Vagina (tissue), 2 donors: ENCODE measurements at regions not wholly inside any gene's neighbourhood (a gene's known extent, or its start where the extent isn't known, plus 50 kb on each side); places are given as distances from the start of the nearest gene placed in this dataset.

Experiments
- DNase-seq, 2 donors: peaks; one replicate each; pipeline ENCODE4 v3.0.0-alpha.2; 2017; ENCODE audit errors: extremely low spot score in 2 of 2
- H3K27ac ChIP-seq: fragments of 200-600 bp; sonication (generic); one replicate; pipeline ENCODE4 v1.5.1; 2019
- H3K27me3 ChIP-seq: fragments of 200-600 bp; sonication (generic); one replicate; pipeline ENCODE4 v1.5.1; 2019
- H3K36me3 ChIP-seq, 2 donors: fragments of 200-600 bp; sonication (generic); one replicate each; pipeline ENCODE4 v1.5.1; 2017 to 2019
- H3K4me1 ChIP-seq: fragments of 200-600 bp; sonication (generic); one replicate; pipeline ENCODE4 v1.5.1; 2019
- H3K4me3 ChIP-seq, 2 donors: fragments of 200-600 bp; sonication (generic); 1 replicate in 1 of 2; 2 replicates in 1 of 2; pipeline ENCODE4 v1.5.1; 2016 to 2019
- H3K9me3 ChIP-seq: fragments of 200-600 bp; sonication (generic); one replicate; pipeline ENCODE4 v1.5.1; 2019
- POLR2A ChIP-seq, 2 donors: fragments of 450-650 bp; IDR thresholded peaks; one replicate each; pipeline ENCODE4 v1.6.1; 2017; ENCODE audit warnings: antibody characterized with exemption in 2 of 2, mild to moderate bottlenecking in 2 of 2, moderate library complexity in 2 of 2
- POLR2AphosphoS5 ChIP-seq, 2 donors: sonication (generic); formaldehyde crosslinking; IDR thresholded peaks; one replicate each; pipeline ENCODE4 v1.9.0; 2017; ENCODE audit warnings: antibody characterized with exemption in 2 of 2, mild to moderate bottlenecking in 2 of 2, low read depth in 1 of 2; ENCODE audit not compliant: insufficient read depth in 1 of 2
- intact Hi-C: fragments of 100-400 bp; cut with DNase I; formaldehyde crosslinking; loops from one replicate; pipeline ENCODE4 v1.15.1; 2023
- TF ChIP-seq, protein P1 (sequence below), 3 experiments: fragments of 450-650 bp in 2 of 3; fragments of 200-600 bp in 1 of 3; sonication (generic) in 1 of 3; IDR thresholded peaks; one replicate each; pipeline ENCODE4 v1.5.1; 2017 to 2019; ENCODE audit warnings: antibody characterized with exemption in 3 of 3, mild to moderate bottlenecking in 2 of 3, moderate library complexity in 2 of 3

GRCh38 chr5:159419576-159419975 lies 89.3 kb upstream of the IL12B start:
- Histone ChIP-seq H3K36me3 (no peaks in the 10 kb centered on the region), H3K27me3 (no peaks in the 10 kb centered on the region), H3K4me1 (no peaks in the 10 kb centered on the region), H3K9me3 (no peaks in the 10 kb centered on the region), H3K27ac (no peak overlapping the region), H3K4me3 (no peak overlapping the region)
- intact Hi-C loops: no loop called here
- TF ChIP-seq, protein P1, sequence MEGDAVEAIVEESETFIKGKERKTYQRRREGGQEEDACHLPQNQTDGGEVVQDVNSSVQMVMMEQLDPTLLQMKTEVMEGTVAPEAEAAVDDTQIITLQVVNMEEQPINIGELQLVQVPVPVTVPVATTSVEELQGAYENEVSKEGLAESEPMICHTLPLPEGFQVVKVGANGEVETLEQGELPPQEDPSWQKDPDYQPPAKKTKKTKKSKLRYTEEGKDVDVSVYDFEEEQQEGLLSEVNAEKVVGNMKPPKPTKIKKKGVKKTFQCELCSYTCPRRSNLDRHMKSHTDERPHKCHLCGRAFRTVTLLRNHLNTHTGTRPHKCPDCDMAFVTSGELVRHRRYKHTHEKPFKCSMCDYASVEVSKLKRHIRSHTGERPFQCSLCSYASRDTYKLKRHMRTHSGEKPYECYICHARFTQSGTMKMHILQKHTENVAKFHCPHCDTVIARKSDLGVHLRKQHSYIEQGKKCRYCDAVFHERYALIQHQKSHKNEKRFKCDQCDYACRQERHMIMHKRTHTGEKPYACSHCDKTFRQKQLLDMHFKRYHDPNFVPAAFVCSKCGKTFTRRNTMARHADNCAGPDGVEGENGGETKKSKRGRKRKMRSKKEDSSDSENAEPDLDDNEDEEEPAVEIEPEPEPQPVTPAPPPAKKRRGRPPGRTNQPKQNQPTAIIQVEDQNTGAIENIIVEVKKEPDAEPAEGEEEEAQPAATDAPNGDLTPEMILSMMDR (IDR thresholded peaks at IDR 0.05): no peak
- TF ChIP-seq POLR2A (IDR thresholded peaks at IDR 0.05) (no peak), POLR2AphosphoS5 (IDR thresholded peaks at IDR 0.05; ENCODE audit: insufficient read depth in 1 of 2, low read depth in 1 of 2) (no peak)
- DNase-seq: no peak

DNA sequence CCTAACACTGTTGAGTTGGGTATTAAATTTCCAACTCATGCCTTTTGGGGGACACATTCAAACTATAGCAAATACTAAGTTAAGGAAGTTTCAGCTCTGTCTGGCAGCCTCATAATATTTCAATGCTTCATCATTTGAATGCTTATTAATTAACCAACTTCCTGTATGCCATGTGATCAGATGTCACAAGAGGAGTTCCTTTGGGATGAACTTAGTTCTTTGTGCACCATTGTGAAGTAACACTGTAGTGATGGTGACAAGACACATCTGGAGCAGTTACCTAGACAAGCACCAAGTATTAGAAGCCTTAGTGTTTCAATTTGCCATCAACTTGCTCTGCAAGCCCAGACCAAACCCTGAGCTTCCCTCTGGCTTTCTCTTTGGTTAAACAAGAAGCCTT lies 90.7 kb upstream of the IL12B start:
- DNase-seq: no peak
- no peak overlapping the region for H3K27ac ChIP-seq
- no peaks in the 10 kb centered on the region for H3K9me3 ChIP-seq
- no peaks in the 10 kb centered on the region for H3K27me3 ChIP-seq
- no peak for TF ChIP-seq POLR2A (IDR thresholded peaks at IDR 0.05)
- no peak for TF ChIP-seq POLR2AphosphoS5 (IDR thresholded peaks at IDR 0.05; ENCODE audit: insufficient read depth in 1 of 2, low read depth in 1 of 2)
- TF ChIP-seq, protein P1 (IDR thresholded peaks at IDR 0.05): no peak
- H3K4me3 ChIP-seq: no peak overlapping the region
- no peaks in the 10 kb centered on the region for H3K36me3 ChIP-seq
- H3K4me1 ChIP-seq: no peaks in the 10 kb centered on the region
- intact Hi-C loops: no loop called here

GRCh38 chr5:159422361-159422760 lies 92.1 kb upstream of the IL12B start:
- DNase-seq: no peak

DNA sequence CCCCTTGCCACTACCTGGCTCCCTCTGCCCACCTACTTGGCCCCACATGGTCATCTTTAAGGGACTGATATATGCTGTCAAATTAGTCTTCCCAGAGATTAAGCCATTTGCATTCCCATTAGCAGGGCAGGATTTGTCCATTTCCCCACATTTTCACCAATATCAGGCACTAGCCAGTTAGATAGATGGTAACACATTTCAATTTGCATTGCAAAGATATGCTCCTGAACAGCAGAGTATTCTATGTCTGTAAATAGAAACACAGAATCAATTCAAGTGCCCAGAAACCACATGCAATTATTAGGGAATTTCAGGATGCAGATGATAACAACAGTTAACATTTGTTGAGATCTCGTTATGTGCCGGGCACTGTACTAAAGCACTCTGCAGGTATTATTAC lies 92.6 kb upstream of the IL12B start:
- no peaks in the 10 kb centered on the region for H3K9me3 ChIP-seq
- TF ChIP-seq, protein P1 (IDR thresholded peaks at IDR 0.05): no peak
- TF ChIP-seq POLR2A (IDR thresholded peaks at IDR 0.05): no peak
- no peak for TF ChIP-seq POLR2AphosphoS5 (IDR thresholded peaks at IDR 0.05; ENCODE audit: insufficient read depth in 1 of 2, low read depth in 1 of 2)
- H3K4me3 ChIP-seq: no peak overlapping the region
- intact Hi-C loops: no loop called here
- DNase-seq: no peak
- H3K27me3 ChIP-seq: no peaks in the 10 kb centered on the region
- H3K36me3 ChIP-seq: no peaks in the 10 kb centered on the region
- H3K4me1 ChIP-seq: no peaks in the 10 kb centered on the region
- H3K27ac ChIP-seq: no peak overlapping the region

More at GRCh38 chr5:159422361-159422760, 92.1 kb upstream of the IL12B start:
- no peak overlapping the region for H3K4me3 ChIP-seq
- intact Hi-C loops: no loop called here
- no peaks in the 10 kb centered on the region for H3K36me3 ChIP-seq
- no peaks in the 10 kb centered on the region for H3K27me3 ChIP-seq
- H3K27ac ChIP-seq: no peak overlapping the region
- H3K9me3 ChIP-seq: no peaks in the 10 kb centered on the region
- no peaks in the 10 kb centered on the region for H3K4me1 ChIP-seq
- TF ChIP-seq POLR2A (IDR thresholded peaks at IDR 0.05) (no peak), POLR2AphosphoS5 (IDR thresholded peaks at IDR 0.05; ENCODE audit: insufficient read depth in 1 of 2, low read depth in 1 of 2) (no peak)
- TF ChIP-seq, protein P1 (IDR thresholded peaks at IDR 0.05): no peak

- DNase-seq: no peak
- TF ChIP-seq POLR2AphosphoS5 (IDR thresholded peaks at IDR 0.05; ENCODE audit: insufficient read depth in 1 of 2, low read depth in 1 of 2): no peak
- TF ChIP-seq, protein P1 (IDR thresholded peaks at IDR 0.05): no peak
- no peak for TF ChIP-seq POLR2A (IDR thresholded peaks at IDR 0.05)
- H3K4me3 ChIP-seq: no peak overlapping the region
- no peaks in the 10 kb centered on the region for H3K27me3 ChIP-seq
- H3K9me3 ChIP-seq: no peaks in the 10 kb centered on the region
- no peaks in the 10 kb centered on the region for H3K4me1 ChIP-seq
- H3K27ac ChIP-seq: no peak overlapping the region
- intact Hi-C loops: no loop called here
- no peaks in the 10 kb centered on the region for H3K36me3 ChIP-seq
Measured at GRCh38 chr5:159424123-159424522, 93.8 kb upstream of the IL12B start.
